IPS DF 4.7 (cell line): ENCODE measurements at regions not wholly inside any gene's neighbourhood (a gene's known extent, or its start where the extent isn't known, plus 50 kb on each side); places are given as distances from the start of the nearest gene placed in this dataset.
A peak's percentile ranks its signal among the peaks of the same experiment; 100 is the strongest.
"Not testable (repeated sequence)": the region's sequence is repeated elsewhere in the genome, so short reads cannot be mapped to it uniquely, and the experiment has no call there.

Experiments used
- DNase-seq: peaks from one replicate; pipeline ENCODE4 v3.0.0-alpha.2; 2013; ENCODE audit warnings: low spot score; ENCODE audit errors: extremely low read depth

GRCh38 chr5:71771191-71771590, 52.1 kb downstream of the CARTPT start:
- no peak for DNase-seq

GRCh38 chr5:71778678-71779276, 59.7 kb downstream of the CARTPT start:
- no peak for DNase-seq

GRCh38 chr5:71780597-71780996, 61.5 kb downstream of the CARTPT start:
- DNase-seq = no peak

- no peak for DNase-seq
Measured at GRCh38 chr5:71782393-71782770, 63.3 kb downstream of the CARTPT start.

- DNase-seq = peak; percentile 74
Measured at GRCh38 chr5:71782771-71783770, 64.0 kb downstream of the CARTPT start.

GRCh38 chr5:71783891-71784290, 64.8 kb downstream of the CARTPT start:
- no peak for DNase-seq

GRCh38 chr5:71786337-71787055, 67.4 kb downstream of the CARTPT start:
- DNase-seq = no peak

GRCh38 chr5:71788794-71789193, 69.7 kb downstream of the CARTPT start:
- DNase-seq = no peak

- DNase-seq = no peak
Measured at GRCh38 chr5:71789746-71790145, 70.7 kb downstream of the CARTPT start.

- DNase-seq = no peak
Measured at GRCh38 chr5:71790433-71790832, 71.4 kb downstream of the CARTPT start.

GRCh38 chr5:71792041-71792440, 73.0 kb downstream of the CARTPT start:
- DNase-seq = not testable (repeated sequence)

- DNase-seq = no peak
Measured at GRCh38 chr5:71794061-71794695, 75.1 kb downstream of the CARTPT start.

GRCh38 chr5:71802673-71803072, 83.6 kb downstream of the CARTPT start:
- no peak for DNase-seq

GRCh38 chr5:71806711-71807110, 87.6 kb downstream of the CARTPT start:
- no peak for DNase-seq

GRCh38 chr5:71807909-71808308, 88.8 kb downstream of the CARTPT start:
- no peak for DNase-seq

- DNase-seq = no peak
Measured at GRCh38 chr5:71809446-71809845, 90.4 kb downstream of the CARTPT start.

GRCh38 chr5:71810023-71810422, 90.9 kb downstream of the CARTPT start:
- DNase-seq = no peak

GRCh38 chr5:71810471-71811195, 91.6 kb downstream of the CARTPT start:
- no peak for DNase-seq

- no peak for DNase-seq
Measured at GRCh38 chr5:71811779-71812178, 92.7 kb downstream of the CARTPT start.

GRCh38 chr5:71816307-71816706, 97.2 kb downstream of the CARTPT start:
- DNase-seq = no peak

GRCh38 chr5:71817891-71818290, 98.8 kb downstream of the CARTPT start:
- no peak for DNase-seq
